Endothelial cell of umbilical vein (primary cell): ENCODE measurements at regions not wholly inside any gene's neighbourhood (a gene's known extent, or its start where the extent isn't known, plus 50 kb on each side); places are given as distances from the start of the nearest gene placed in this dataset.

Source experiments
- BruUV-seq: library from RNA; stranded (reverse); fragments of 400-500 nt; replicated peaks from 2 replicates; lab custom pipeline; 2021; lab: Mats Ljungman, UMichigan
- CTCF ChIA-PET: fragments of 300-600, 350-600 bp; sonication (Branson Sonifier 250); formaldehyde crosslinking; loops from one replicate; lab custom pipeline; 2021; ENCODE audit warnings: antibody characterized with exemption, inconsistent platforms; lab: Charles Lee
- POLR2A ChIA-PET: fragments of 300-600, 350-600 bp; sonication (Branson Sonifier 250); formaldehyde crosslinking; loops from one replicate; lab custom pipeline; 2021; ENCODE audit warnings: antibody characterized with exemption, inconsistent platforms; lab: Charles Lee
- DNase-seq: peaks from one replicate; pipeline ENCODE4 v3.0.0-alpha.2; 2011; ENCODE audit warnings: low read depth, low spot score
- FAIRE-seq: peaks from 2 replicates; lab custom pipeline; 2011; peaks lifted over from hg19 to GRCh38; lab: Jason Lieb, UNC
- H2AFZ ChIP-seq: 2 replicates; pipeline ENCODE4 v1.6.0; 2012; ENCODE audit warnings: low read depth, low read length, control low read depth, inconsistent platforms
- H3K27ac ChIP-seq: 2 replicates; pipeline ENCODE4 v1.5.1; 2011; ENCODE audit warnings: low read depth, mild to moderate bottlenecking, control low read depth, low read length, moderate library complexity; ENCODE audit not compliant: insufficient read depth
- H3K27me3 ChIP-seq, 2 experiments: 2 replicates each; pipeline versions ENCODE4 v1.6.0 to v1.6.1; 2011; ENCODE audit warnings: low read length in 2 of 2, mixed read lengths in 1 of 2; ENCODE audit not compliant: control insufficient read depth in 2 of 2, insufficient read depth in 2 of 2
- H3K36me3 ChIP-seq, 2 experiments: 2 replicates in 1 of 2; 3 replicates in 1 of 2; pipeline ENCODE4 v1.5.1; 2011; ENCODE audit warnings: low read length in 2 of 2, mild to moderate bottlenecking in 1 of 2, moderate library complexity in 1 of 2; ENCODE audit not compliant: control insufficient read depth in 2 of 2, insufficient read depth in 2 of 2; ENCODE audit errors: extremely low read depth in 1 of 2
- H3K4me1 ChIP-seq: 3 replicates; pipeline ENCODE4 v1.5.1; 2011; ENCODE audit warnings: mild to moderate bottlenecking, low read length; ENCODE audit not compliant: control insufficient read depth, insufficient read depth; ENCODE audit errors: extremely low read depth
- H3K4me2 ChIP-seq: 2 replicates; pipeline ENCODE4 v1.6.1; 2011; ENCODE audit warnings: low read length, control low read depth, mixed read lengths; ENCODE audit not compliant: insufficient read depth
- H3K4me3 ChIP-seq, 3 experiments: fragments of 200-600 bp in 1 of 3; sonication (generic), shearing (Covaris generic) in 1 of 3; replicated peaks in 1 of 3; 2 replicates each; pipeline ENCODE4 v1.5.1; 2011 to 2016; ENCODE audit warnings: control low read depth in 3 of 3, low read length in 3 of 3, mild to moderate bottlenecking in 2 of 3, inconsistent platforms in 1 of 3, low read depth in 1 of 3, moderate library complexity in 1 of 3; ENCODE audit not compliant: insufficient read depth in 1 of 3
- H3K79me2 ChIP-seq: 2 replicates; pipeline ENCODE4 v1.6.0; 2012; ENCODE audit warnings: low read length, inconsistent platforms; ENCODE audit not compliant: control insufficient read depth, insufficient read depth
- H3K9ac ChIP-seq: replicated peaks from 2 replicates; pipeline ENCODE3; 2011; ENCODE audit warnings: low read length, control low read depth; ENCODE audit not compliant: insufficient read depth; ENCODE audit errors: extremely low read depth
- H3K9me1 ChIP-seq: replicated peaks from 3 replicates; pipeline ENCODE4 v1.6.0; 2011; ENCODE audit warnings: mild to moderate bottlenecking, low read length; ENCODE audit not compliant: control insufficient read depth, insufficient read depth; ENCODE audit errors: extremely low read depth
- H3K9me3 ChIP-seq: replicated peaks from 2 replicates; pipeline ENCODE4 v1.5.1; 2012; ENCODE audit warnings: low read length, inconsistent platforms; ENCODE audit not compliant: control insufficient read depth, insufficient read depth
- H4K20me1 ChIP-seq: replicated peaks from 2 replicates; pipeline ENCODE3; 2011; ENCODE audit warnings: mild to moderate bottlenecking, low read length; ENCODE audit not compliant: control insufficient read depth, insufficient read depth; ENCODE audit errors: extremely low read depth
- EZH2 ChIP-seq: IDR thresholded peaks from 2 replicates; pipeline ENCODE4 v1.6.1; 2012; ENCODE audit warnings: borderline replicate concordance, low read depth, mild to moderate bottlenecking, moderate library complexity, low read length, inconsistent platforms; ENCODE audit not compliant: severe bottlenecking
- FOS ChIP-seq: IDR thresholded peaks from 2 replicates; pipeline ENCODE4 v1.6.1; 2011; ENCODE audit warnings: mild to moderate bottlenecking, low read length, moderate library complexity, borderline replicate concordance; ENCODE audit not compliant: insufficient read depth
- GATA2 ChIP-seq: IDR thresholded peaks from 2 replicates; pipeline ENCODE4 v1.7.0; 2011; ENCODE audit warnings: low read depth, mild to moderate bottlenecking, moderate library complexity, mixed read lengths, low read length; ENCODE audit not compliant: insufficient read length, insufficient read depth
- JUN ChIP-seq: IDR thresholded peaks from 2 replicates; pipeline ENCODE4 v1.6.1; 2011; ENCODE audit warnings: borderline replicate concordance, low read depth; ENCODE audit not compliant: insufficient read length, insufficient read depth
- MYC ChIP-seq: IDR thresholded peaks from one replicate; pipeline ENCODE4 v1.6.1; 2011; ENCODE audit warnings: mild to moderate bottlenecking, low read depth, low read length
- POLR2A ChIP-seq: IDR thresholded peaks from 2 replicates; pipeline ENCODE4 v1.6.1; 2012; ENCODE audit warnings: low read depth, mild to moderate bottlenecking, control low read depth, low read length
- POLR2AphosphoS5 ChIP-seq: IDR thresholded peaks from 2 replicates; pipeline ENCODE4 v1.6.1; 2012; ENCODE audit warnings: low read depth, mild to moderate bottlenecking, control low read depth, low read length, moderate library complexity; ENCODE audit not compliant: insufficient read depth
- dilution Hi-C: fragments of 300-500 bp; cut with MboI; formaldehyde crosslinking; loops from one replicate; pipeline ENCODE4 v1.15.0; 2019; ENCODE audit warnings: low sequenced_read_pairs; ENCODE audit not compliant: extremely low pct_ligation_motif_present
- intact Hi-C: fragments of 100-400 bp; cut with micrococcal nuclease; formaldehyde crosslinking; loops from one replicate; pipeline ENCODE4 v1.10.0; 2022
- TF ChIP-seq, protein P1 (sequence below): IDR thresholded peaks from 2 replicates; pipeline ENCODE4 v1.6.1; 2011; ENCODE audit not compliant: insufficient read depth, insufficient read length
- TF ChIP-seq, protein P2 (sequence below), 2 donors: IDR thresholded peaks; 1 replicate in 1 of 2; 2 replicates in 1 of 2; pipeline ENCODE4 v1.5.1; 2011; ENCODE audit warnings: low read length in 2 of 2, mild to moderate bottlenecking in 2 of 2, moderate library complexity in 2 of 2, control low read depth in 1 of 2, inconsistent platforms in 1 of 2, low read depth in 1 of 2; ENCODE audit not compliant: insufficient read depth in 1 of 2; ENCODE audit errors: extremely low read depth in 1 of 2

DNA sequence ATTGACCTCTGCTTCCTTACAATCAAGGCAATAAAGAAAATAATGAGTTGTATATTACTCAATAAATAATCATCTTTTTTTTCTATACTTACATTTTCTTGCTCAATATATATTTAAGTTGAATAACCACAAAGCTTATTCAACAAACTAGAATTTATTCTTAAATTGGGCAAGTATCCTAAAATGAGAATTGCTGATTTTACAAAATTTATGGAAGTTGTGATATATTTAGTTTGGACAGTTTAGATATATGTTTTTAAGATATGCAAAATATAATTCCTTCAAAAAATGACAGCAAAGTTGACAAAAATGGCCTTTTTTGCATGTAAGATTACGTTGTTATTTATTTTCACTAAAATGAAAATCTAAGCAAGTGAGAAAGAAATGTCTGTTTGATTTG is 305.7 kb upstream of the GRIN3A start:
- TF ChIP-seq POLR2AphosphoS5 (no peak), GATA2 (no peak), EZH2 (no peak), POLR2A (no peak), JUN (no peak), FOS (no peak), MYC (no peak)
- TF ChIP-seq, protein P1, sequence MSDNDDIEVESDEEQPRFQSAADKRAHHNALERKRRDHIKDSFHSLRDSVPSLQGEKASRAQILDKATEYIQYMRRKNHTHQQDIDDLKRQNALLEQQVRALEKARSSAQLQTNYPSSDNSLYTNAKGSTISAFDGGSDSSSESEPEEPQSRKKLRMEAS = no peak
- TF ChIP-seq, protein P2, sequence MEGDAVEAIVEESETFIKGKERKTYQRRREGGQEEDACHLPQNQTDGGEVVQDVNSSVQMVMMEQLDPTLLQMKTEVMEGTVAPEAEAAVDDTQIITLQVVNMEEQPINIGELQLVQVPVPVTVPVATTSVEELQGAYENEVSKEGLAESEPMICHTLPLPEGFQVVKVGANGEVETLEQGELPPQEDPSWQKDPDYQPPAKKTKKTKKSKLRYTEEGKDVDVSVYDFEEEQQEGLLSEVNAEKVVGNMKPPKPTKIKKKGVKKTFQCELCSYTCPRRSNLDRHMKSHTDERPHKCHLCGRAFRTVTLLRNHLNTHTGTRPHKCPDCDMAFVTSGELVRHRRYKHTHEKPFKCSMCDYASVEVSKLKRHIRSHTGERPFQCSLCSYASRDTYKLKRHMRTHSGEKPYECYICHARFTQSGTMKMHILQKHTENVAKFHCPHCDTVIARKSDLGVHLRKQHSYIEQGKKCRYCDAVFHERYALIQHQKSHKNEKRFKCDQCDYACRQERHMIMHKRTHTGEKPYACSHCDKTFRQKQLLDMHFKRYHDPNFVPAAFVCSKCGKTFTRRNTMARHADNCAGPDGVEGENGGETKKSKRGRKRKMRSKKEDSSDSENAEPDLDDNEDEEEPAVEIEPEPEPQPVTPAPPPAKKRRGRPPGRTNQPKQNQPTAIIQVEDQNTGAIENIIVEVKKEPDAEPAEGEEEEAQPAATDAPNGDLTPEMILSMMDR (IDR thresholded peaks at IDR 0.05; ENCODE audit: extremely low read depth in 1 of 2, insufficient read depth in 1 of 2, low read depth in 1 of 2, low read length in 2 of 2) = no peak
- Histone ChIP-seq H3K27me3 (no peaks in the 10 kb centered on the region), H3K4me1 (no peaks in the 10 kb centered on the region), H4K20me1 (no peaks in the 10 kb centered on the region), H2AFZ (no peak overlapping the region), H3K9me1 (no peaks in the 10 kb centered on the region), H3K27ac (no peak overlapping the region), H3K79me2 (no peaks in the 10 kb centered on the region), H3K36me3 (no peaks in the 10 kb centered on the region), H3K9ac (no peak overlapping the region), H3K9me3 (no peaks in the 10 kb centered on the region), H3K4me3 (no peak overlapping the region), H3K4me2 (no peak overlapping the region)
- intact Hi-C loops = no loop called here
- FAIRE-seq = no peak
- dilution Hi-C loops = no loop called here
- CTCF ChIA-PET = no interaction called here
- no peak for DNase-seq
- no TSS peak for BruUV-seq
- POLR2A ChIA-PET = no interaction called here
